Urinary bladder (tissue), 3 donors: ENCODE measurements at regions not wholly inside any gene's neighbourhood (a gene's known extent, or its start where the extent isn't known, plus 50 kb on each side); places are given as distances from the start of the nearest gene placed in this dataset.
A peak's percentile ranks its signal among the peaks of the same experiment; 100 is the strongest.
"Not testable (repeated sequence)": the region's sequence is repeated elsewhere in the genome, so short reads cannot be mapped to it uniquely, and the experiment has no call there.

ENCODE experiments used
- DNase-seq: peaks from one replicate; pipeline ENCODE4 v3.0.0-alpha.2; 2015; ENCODE audit errors: extremely low spot score
- H3K27ac ChIP-seq: one replicate; pipeline ENCODE4 v1.5.1; 2013; ENCODE audit warnings: low read depth, mild to moderate bottlenecking, moderate library complexity
- H3K36me3 ChIP-seq: one replicate; pipeline ENCODE4 v1.6.1; 2013; ENCODE audit warnings: mild to moderate bottlenecking, moderate library complexity; ENCODE audit not compliant: insufficient read depth
- H3K4me1 ChIP-seq: one replicate; pipeline ENCODE4 v1.6.1; 2013; ENCODE audit warnings: mild to moderate bottlenecking, moderate library complexity; ENCODE audit not compliant: insufficient read depth
- H3K4me3 ChIP-seq: one replicate; pipeline ENCODE4 v1.5.1; 2013; ENCODE audit warnings: low read depth, low read length
- WGBS: extraction: QIAGEN DNeasy Blood & Tissue Kit; methylation state at CpG from one replicate; pipeline ENCODE4 v1.1.7; 2013; 5-methylcytosine and 5-hydroxymethylcytosine counted together
- donor health status: healthy with polysubstance abuse.
- donor health status: healthy.

DNA sequence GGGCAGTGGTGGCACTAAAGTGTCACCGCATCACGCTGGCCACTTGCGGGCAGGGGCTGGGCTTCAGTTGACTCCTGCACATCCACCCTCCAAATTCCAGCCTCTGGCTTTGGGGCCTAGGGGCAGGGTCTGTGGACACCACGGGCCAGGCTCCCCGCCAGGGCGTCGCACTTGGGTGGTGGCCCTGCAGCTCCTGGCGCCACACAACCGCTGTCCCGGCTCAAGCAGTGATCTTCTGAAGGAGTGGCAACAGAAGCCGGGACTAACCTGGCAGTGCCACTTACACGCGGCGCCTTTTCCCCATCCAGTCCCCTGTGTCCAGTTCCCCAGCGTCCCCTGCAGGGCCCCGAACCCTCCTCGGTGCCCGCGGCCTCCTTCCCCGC lies 134.3 kb upstream of the ZNF92 start:
- DNase-seq: no peak
- 45% methylated on average over 20 of the region's 20 CpGs for WGBS
- no peaks in the 10 kb centered on the region for H3K4me1 ChIP-seq
- peak overlapping the region; percentile 54 for H3K4me3 ChIP-seq
- no peaks in the 10 kb centered on the region for H3K36me3 ChIP-seq
- no peak overlapping the region for H3K27ac ChIP-seq

DNA sequence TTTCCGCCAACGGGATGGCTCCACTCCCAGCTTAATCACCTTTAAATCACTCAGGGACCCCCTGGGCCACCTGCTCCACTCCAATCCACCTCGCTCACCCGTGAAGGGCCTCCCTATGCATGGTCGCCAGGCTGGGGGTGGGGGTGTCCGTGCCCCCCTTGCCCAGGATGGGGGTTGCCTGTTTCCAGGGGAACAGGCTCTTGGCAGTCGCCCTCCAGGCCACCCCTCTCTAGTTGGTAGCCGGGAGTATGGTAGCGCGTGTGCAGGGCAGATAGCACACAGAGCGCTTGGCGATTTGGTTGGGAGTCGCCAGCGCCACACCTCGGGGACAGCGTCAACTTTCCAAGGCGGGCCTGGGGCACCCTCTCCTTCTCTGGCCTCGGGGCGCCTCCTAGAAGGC lies 134.9 kb upstream of the ZNF92 start:
- no peak for DNase-seq
- H3K36me3 ChIP-seq: no peaks in the 10 kb centered on the region
- 94% methylated on average over 19 of the region's 19 CpGs for WGBS
- H3K4me1 ChIP-seq: no peaks in the 10 kb centered on the region
- H3K4me3 ChIP-seq: no peak overlapping the region
- H3K27ac ChIP-seq: no peak overlapping the region

DNA sequence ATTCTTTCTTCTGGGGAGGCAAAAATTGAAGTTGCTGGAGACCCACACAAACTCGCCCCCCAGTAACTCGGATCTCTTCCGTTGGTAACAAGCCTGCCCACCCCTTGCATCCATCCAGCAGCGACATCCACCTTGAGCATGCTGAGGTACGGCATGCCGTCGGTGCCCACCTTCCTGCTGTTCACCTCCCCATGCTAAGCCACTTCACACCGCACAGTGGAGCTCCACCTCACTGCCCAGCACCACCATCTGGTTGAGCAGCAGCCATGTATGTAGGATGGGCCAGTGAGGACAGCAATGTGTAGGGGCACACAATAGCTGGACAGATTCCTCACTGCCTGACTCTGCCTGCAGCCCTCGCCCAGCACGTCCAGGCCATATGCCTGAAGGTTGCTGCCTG lies 138.1 kb upstream of the ZNF92 start:
- 82% methylated on average over 10 of the region's 10 CpGs for WGBS
- H3K4me1 ChIP-seq: no peaks in the 10 kb centered on the region
- H3K36me3 ChIP-seq: no peaks in the 10 kb centered on the region
- DNase-seq: no peak
- H3K4me3 ChIP-seq: no peak overlapping the region
- H3K27ac ChIP-seq: no peak overlapping the region

DNA sequence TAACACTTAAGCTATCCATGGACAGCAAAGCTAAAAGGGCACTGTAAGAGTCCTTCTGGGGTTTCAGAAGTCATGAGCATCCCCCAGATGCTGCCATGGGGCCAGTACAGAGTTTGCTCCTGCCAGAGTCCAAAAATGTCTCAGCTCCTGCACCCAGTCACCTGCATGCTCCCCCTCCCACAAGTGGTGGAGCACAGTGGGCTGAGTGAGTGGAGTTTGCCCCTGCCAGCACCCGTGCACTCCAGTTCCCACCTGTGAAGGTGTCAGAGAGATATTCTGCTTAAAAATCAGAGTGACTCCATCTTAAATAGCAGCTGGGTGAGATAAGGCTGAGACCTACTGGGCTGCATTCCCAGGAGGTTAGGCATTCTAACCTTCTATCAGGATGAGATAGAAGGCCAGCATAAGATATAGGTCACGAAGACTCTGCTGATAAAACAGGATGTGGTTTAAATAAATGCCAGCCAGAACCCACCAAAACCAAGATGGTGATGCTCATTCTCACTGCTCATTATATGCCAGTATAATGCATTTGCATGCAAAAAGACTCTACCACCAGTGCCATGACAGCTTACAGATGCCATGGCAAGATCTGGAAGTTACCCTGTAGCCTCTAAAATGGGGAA lies 140.1 kb upstream of the ZNF92 start:
- DNase-seq: no peak
- 33% methylated on average over 2 of the region's 2 CpGs for WGBS
- Histone ChIP-seq H3K4me1 (no peaks in the 10 kb centered on the region), H3K36me3 (no peaks in the 10 kb centered on the region), H3K27ac (no peak overlapping the region), H3K4me3 (no peak overlapping the region)

- Histone ChIP-seq H3K4me1 (no peaks in the 10 kb centered on the region), H3K36me3 (no peaks in the 10 kb centered on the region), H3K27ac (no peak overlapping the region), H3K4me3 (no peak overlapping the region)
- DNase-seq: no peak
- 74% methylated on average over 1 of the region's 1 CpG for WGBS
Measured at GRCh38 chr7:65230231-65230630, 143.4 kb upstream of the ZNF92 start.

DNA sequence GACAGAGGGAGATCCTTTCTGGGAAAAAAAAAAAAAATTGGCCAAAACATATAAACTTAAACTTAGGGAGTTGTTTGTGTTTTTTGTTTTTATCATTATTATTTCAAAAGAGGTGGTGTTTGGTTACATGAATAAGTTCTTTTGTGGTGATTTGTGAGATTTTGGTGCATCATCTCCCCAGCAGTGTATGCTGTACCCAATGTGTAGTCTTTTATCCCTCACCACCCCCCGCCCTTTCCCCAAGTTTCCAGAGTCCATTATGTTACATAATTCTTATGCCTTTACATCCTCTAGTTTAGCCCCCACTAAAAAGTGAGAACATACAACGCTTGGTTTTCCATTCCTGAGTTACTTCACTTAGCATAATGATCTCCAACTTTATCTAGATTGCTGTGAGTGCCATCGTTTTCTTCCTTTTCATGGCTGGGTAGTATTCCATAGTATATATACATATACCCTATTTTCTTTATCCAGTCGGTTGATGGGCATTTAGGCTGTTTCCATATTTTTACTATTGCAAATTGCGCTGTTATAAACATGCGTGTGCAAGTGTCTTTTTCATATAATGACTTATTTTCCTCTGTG lies 148.1 kb upstream of the ZNF92 start:
- H3K36me3 ChIP-seq: no peaks in the 10 kb centered on the region
- H3K27ac ChIP-seq: no peak overlapping the region
- no peaks in the 10 kb centered on the region for H3K4me1 ChIP-seq
- DNase-seq: no peak
- no peak overlapping the region for H3K4me3 ChIP-seq
- WGBS: 95% methylated on average over 6 of the region's 6 CpGs

DNA sequence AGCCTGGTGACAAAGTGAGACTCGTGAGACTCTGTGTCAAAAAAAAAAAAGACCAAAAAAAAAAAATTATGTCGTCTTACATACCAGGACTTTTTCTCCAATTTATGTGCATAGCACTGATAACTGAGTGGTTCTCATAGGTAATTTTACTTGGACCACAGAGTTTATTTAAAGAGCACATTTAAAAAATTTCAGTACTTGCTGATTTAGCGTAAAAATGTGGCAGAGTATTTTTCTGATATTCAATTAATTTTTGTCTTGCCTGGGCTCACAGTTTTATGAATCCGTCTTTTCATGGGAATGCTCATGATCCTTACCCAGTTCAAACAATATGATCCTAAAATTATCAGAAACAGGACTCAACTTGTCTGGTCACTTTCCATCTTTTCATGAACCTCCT lies 151.0 kb upstream of the ZNF92 start:
- Histone ChIP-seq H3K27ac (no peak overlapping the region), H3K4me1 (no peaks in the 10 kb centered on the region), H3K4me3 (no peak overlapping the region), H3K36me3 (no peaks in the 10 kb centered on the region)
- no peak for DNase-seq
- WGBS: 81% methylated on average over 4 of the region's 4 CpGs

GRCh38 chr7:65221683-65222082 lies 152.0 kb upstream of the ZNF92 start:
- H3K27ac ChIP-seq: no peak overlapping the region
- no peak overlapping the region for H3K4me3 ChIP-seq
- WGBS: 94% methylated on average over 3 of the region's 3 CpGs
- no peaks in the 10 kb centered on the region for H3K36me3 ChIP-seq
- H3K4me1 ChIP-seq: no peaks in the 10 kb centered on the region
- no peak for DNase-seq

DNA sequence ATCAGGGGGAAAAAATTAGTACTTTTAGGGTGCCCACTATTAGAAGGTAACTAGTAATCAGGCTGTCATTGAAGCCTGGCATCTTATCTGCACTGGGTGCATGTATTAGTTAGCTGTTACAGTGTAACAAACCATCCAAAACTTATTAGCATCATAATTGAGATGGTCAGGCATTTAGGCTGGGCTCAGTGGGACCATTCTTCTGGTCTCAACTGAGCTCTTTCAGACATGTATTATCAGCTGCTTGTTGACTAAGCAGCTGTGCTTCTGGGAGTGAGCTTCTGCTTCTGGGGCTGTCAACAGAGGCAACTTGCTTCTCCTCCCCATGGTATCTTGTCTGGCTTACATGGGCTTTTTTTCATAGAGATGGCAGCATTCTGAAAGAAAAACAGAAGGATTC lies 154.0 kb upstream of the ZNF92 start:
- H3K4me1 ChIP-seq: no peaks in the 10 kb centered on the region

DNA sequence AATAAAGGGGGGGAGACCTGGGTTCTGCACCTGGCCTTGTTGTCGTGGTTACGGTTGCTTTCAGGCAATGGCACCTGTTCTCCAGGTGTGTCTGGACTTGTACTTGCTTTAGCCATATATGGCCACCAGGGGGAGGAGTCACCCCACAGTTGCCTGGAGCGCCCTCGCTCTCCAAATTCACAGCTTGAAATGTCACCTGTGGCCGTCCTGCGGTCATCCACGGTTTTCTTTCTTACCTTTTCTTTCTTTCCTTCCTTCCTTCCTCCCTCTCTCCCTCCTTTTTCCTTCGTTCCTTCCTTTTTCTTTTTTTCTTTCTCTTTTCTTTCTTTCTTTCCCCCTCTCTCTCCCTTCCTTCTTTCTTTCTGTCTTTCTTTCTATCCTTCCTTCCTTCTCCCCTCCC lies 157.2 kb upstream of the ZNF92 start:
- 18% methylated on average over 8 of the region's 8 CpGs for WGBS
- Histone ChIP-seq H3K4me1 (no peaks in the 10 kb centered on the region), H3K4me3 (no peak overlapping the region), H3K27ac (no peak overlapping the region), H3K36me3 (no peaks in the 10 kb centered on the region)
- DNase-seq: no peak

More for the DNA sequence above, 154.0 kb upstream of the ZNF92 start:
- no peaks in the 10 kb centered on the region for H3K36me3 ChIP-seq
- H3K27ac ChIP-seq: no peak overlapping the region
- H3K4me3 ChIP-seq: no peak overlapping the region
- no peak for DNase-seq

GRCh38 chr7:65213260-65213659 lies 160.4 kb upstream of the ZNF92 start:
- WGBS: 53% methylated on average over 1 of the region's 1 CpG
- H3K27ac ChIP-seq, H3K4me1 ChIP-seq, DNase-seq, H3K36me3 ChIP-seq, H3K4me3 ChIP-seq: not testable (repeated sequence)

- not testable (repeated sequence) for H3K27ac ChIP-seq, DNase-seq, H3K36me3 ChIP-seq, H3K4me1 ChIP-seq, H3K4me3 ChIP-seq
- WGBS: no CpG with 5 or more reads among the region's 1 CpG
Measured at GRCh38 chr7:65199221-65199620, 174.4 kb upstream of the ZNF92 start.

GRCh38 chr7:65193334-65194058 lies 180.2 kb upstream of the ZNF92 start:
- H3K36me3 ChIP-seq, H3K27ac ChIP-seq, H3K4me1 ChIP-seq, H3K4me3 ChIP-seq, DNase-seq: not testable (repeated sequence)
- WGBS: 18% methylated on average over 4 of the region's 8 CpGs

- H3K4me3 ChIP-seq, H3K4me1 ChIP-seq, DNase-seq, H3K36me3 ChIP-seq, H3K27ac ChIP-seq: not testable (repeated sequence)
- 59% methylated on average over 5 of the region's 5 CpGs for WGBS
Measured at GRCh38 chr7:65177041-65177440, 170.6 kb upstream of the ERV3-1 start.
